ENCODE measurements at regions not wholly inside any gene's neighbourhood (a gene's known extent, or its start where the extent isn't known, plus 50 kb on each side); places are given as distances from the start of the nearest gene placed in this dataset.

DNA sequence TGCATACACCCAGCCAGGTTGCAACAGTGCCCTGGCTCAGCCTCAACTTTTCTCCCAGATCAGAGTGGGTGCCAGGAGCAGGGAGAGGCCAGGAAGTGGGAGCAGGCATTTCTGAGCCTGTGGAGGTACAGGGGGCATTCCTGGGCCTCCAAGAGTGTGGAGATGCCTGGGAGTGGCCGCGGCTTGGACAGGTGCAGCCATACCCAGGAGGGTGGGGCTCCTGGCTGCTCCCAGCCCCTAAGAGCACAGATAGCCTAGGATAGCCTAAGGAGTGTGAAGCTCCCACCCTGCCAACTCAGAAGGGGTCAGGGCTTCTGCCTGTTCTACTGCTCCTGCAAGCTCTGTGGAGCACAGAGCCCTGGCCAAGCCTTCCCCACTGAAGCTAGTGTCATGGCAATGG is 543.4 kb downstream of the RPL10L start:
- no peak for TF ChIP-seq EZH2 (IDR thresholded peaks at IDR 0.05; ENCODE audit: insufficient read depth, low read length)
- TF ChIP-seq, protein P1, sequence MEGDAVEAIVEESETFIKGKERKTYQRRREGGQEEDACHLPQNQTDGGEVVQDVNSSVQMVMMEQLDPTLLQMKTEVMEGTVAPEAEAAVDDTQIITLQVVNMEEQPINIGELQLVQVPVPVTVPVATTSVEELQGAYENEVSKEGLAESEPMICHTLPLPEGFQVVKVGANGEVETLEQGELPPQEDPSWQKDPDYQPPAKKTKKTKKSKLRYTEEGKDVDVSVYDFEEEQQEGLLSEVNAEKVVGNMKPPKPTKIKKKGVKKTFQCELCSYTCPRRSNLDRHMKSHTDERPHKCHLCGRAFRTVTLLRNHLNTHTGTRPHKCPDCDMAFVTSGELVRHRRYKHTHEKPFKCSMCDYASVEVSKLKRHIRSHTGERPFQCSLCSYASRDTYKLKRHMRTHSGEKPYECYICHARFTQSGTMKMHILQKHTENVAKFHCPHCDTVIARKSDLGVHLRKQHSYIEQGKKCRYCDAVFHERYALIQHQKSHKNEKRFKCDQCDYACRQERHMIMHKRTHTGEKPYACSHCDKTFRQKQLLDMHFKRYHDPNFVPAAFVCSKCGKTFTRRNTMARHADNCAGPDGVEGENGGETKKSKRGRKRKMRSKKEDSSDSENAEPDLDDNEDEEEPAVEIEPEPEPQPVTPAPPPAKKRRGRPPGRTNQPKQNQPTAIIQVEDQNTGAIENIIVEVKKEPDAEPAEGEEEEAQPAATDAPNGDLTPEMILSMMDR (IDR thresholded peaks at IDR 0.05; ENCODE audit: insufficient read depth, low read depth, low read length), result no peak
